Fibroblast of mammary gland (primary cell): ENCODE measurements at regions not wholly inside any gene's neighbourhood (a gene's known extent, or its start where the extent isn't known, plus 50 kb on each side); places are given as distances from the start of the nearest gene placed in this dataset.

Source experiments
- DNase-seq: peaks from one replicate; pipeline ENCODE4 v3.0.0-alpha.2; 2010; ENCODE audit warnings: low read depth
- H3K4me3 ChIP-seq: 2 replicates; pipeline ENCODE4 v1.5.1; 2011; ENCODE audit warnings: low read depth, mild to moderate bottlenecking, low read length, moderate library complexity; ENCODE audit not compliant: control insufficient read depth
- CTCF ChIP-seq: conservative IDR thresholded peaks from 2 replicates; pipeline ENCODE4 v1.5.1; 2011; ENCODE audit warnings: low read depth, low read length, inconsistent platforms; ENCODE audit not compliant: control insufficient read depth, insufficient read depth

GRCh38 chr16:26724189-26724588, 342.5 kb upstream of the C16orf82 start:
- H3K4me3 ChIP-seq, result no peak overlapping the region
- no peak for DNase-seq
- TF ChIP-seq CTCF, result no peak

GRCh38 chr16:26727848-26728247, 338.9 kb upstream of the C16orf82 start:
- H3K4me3 ChIP-seq, result no peak overlapping the region
- no peak for DNase-seq
- TF ChIP-seq CTCF, result no peak

- peak; percentile 3 for DNase-seq
- no peak overlapping the region for H3K4me3 ChIP-seq
- TF ChIP-seq CTCF, result no peak
Observed at GRCh38 chr16:26729951-26730541, 336.7 kb upstream of the C16orf82 start.

- TF ChIP-seq CTCF, result no peak
- H3K4me3 ChIP-seq, result no peak overlapping the region
- no peak for DNase-seq
Observed at GRCh38 chr16:26731729-26732128, 335.0 kb upstream of the C16orf82 start.

- H3K4me3 ChIP-seq, result no peak overlapping the region
- no peak for DNase-seq
- no peak for TF ChIP-seq CTCF
Observed at GRCh38 chr16:26733710-26734109, 333.0 kb upstream of the C16orf82 start.

GRCh38 chr16:26735521-26735920, 331.2 kb upstream of the C16orf82 start:
- TF ChIP-seq CTCF, result no peak
- no peak for DNase-seq
- no peak overlapping the region for H3K4me3 ChIP-seq

GRCh38 chr16:26736084-26736483, 330.6 kb upstream of the C16orf82 start:
- no peak overlapping the region for H3K4me3 ChIP-seq
- no peak for TF ChIP-seq CTCF
- DNase-seq, result no peak
